Mucosa of rectum (tissue), 2 donors: ENCODE measurements at regions not wholly inside any gene's neighbourhood (a gene's known extent, or its start where the extent isn't known, plus 50 kb on each side); places are given as distances from the start of the nearest gene placed in this dataset.

Source experiments
- H3K27ac ChIP-seq, 2 donors: one replicate each; pipeline ENCODE4 v1.7.0; 2013; ENCODE audit warnings: inconsistent platforms in 2 of 2, low read depth in 2 of 2, low read length in 2 of 2
- H3K27me3 ChIP-seq, 2 donors: one replicate each; pipeline ENCODE4 v1.7.0; 2013; ENCODE audit warnings: low read length in 2 of 2; ENCODE audit not compliant: control insufficient read depth in 2 of 2, insufficient read depth in 2 of 2
- H3K36me3 ChIP-seq, 2 donors: one replicate each; pipeline ENCODE4 v1.7.0; 2013; ENCODE audit warnings: low read length in 2 of 2; ENCODE audit not compliant: control insufficient read depth in 2 of 2, insufficient read depth in 2 of 2
- H3K4me1 ChIP-seq, 2 donors: one replicate each; pipeline ENCODE4 v1.7.0; 2013; ENCODE audit warnings: low read length in 2 of 2, mild to moderate bottlenecking in 1 of 2; ENCODE audit not compliant: control insufficient read depth in 2 of 2, insufficient read depth in 2 of 2
- H3K4me3 ChIP-seq, 2 donors: one replicate each; pipeline ENCODE4 v1.7.0; 2013; ENCODE audit warnings: low read length in 2 of 2
- H3K9ac ChIP-seq, 2 donors: one replicate each; pipeline ENCODE4 v1.7.0; 2013; ENCODE audit warnings: low read length in 2 of 2, low read depth in 1 of 2, mild to moderate bottlenecking in 1 of 2
- H3K9me3 ChIP-seq, 2 donors: one replicate each; pipeline ENCODE4 v1.7.0; 2013; ENCODE audit warnings: low read length in 2 of 2; ENCODE audit not compliant: control insufficient read depth in 2 of 2
- donor health status: healthy.
- donor health status: Normal muscosa, but diverticular disease.

GRCh38 chr4:183563874-183564273 is 59.0 kb downstream of the ING2 start:
- Histone ChIP-seq H3K27me3 (peaks cover 0 to 6% of the 10 kb centered on the region in 2 donors), H3K4me3 (no peak overlapping the region), H3K27ac (no peak overlapping the region), H3K36me3 (no peaks in the 10 kb centered on the region), H3K4me1 (no peaks in the 10 kb centered on the region), H3K9ac (no peak overlapping the region), H3K9me3 (no peaks in the 10 kb centered on the region)

GRCh38 chr4:183571350-183571941 is 66.6 kb downstream of the ING2 start:
- Histone ChIP-seq H3K9ac (no peak overlapping the region), H3K9me3 (no peaks in the 10 kb centered on the region), H3K27me3 (peaks cover 0 to 2% of the 10 kb centered on the region in 2 donors), H3K36me3 (no peaks in the 10 kb centered on the region), H3K27ac (no peak overlapping the region), H3K4me3 (no peak overlapping the region), H3K4me1 (no peaks in the 10 kb centered on the region)

GRCh38 chr4:183576701-183577404 is 72.0 kb downstream of the ING2 start:
- no peak overlapping the region for H3K27ac ChIP-seq
- no peaks in the 10 kb centered on the region for H3K27me3 ChIP-seq
- no peaks in the 10 kb centered on the region for H3K36me3 ChIP-seq
- no peaks in the 10 kb centered on the region for H3K4me1 ChIP-seq
- H3K9me3 ChIP-seq = no peaks in the 10 kb centered on the region
- H3K4me3 ChIP-seq = no peak overlapping the region
- H3K9ac ChIP-seq = no peak overlapping the region

- no peak overlapping the region for H3K9ac ChIP-seq
- no peaks in the 10 kb centered on the region for H3K4me1 ChIP-seq
- no peaks in the 10 kb centered on the region for H3K36me3 ChIP-seq
- H3K9me3 ChIP-seq = no peaks in the 10 kb centered on the region
- H3K4me3 ChIP-seq = no peak overlapping the region
- H3K27ac ChIP-seq = no peak overlapping the region
- H3K27me3 ChIP-seq = no peaks in the 10 kb centered on the region
Observed at GRCh38 chr4:183580370-183580769, 75.5 kb downstream of the ING2 start.

- H3K4me1 ChIP-seq = no peaks in the 10 kb centered on the region
- H3K36me3 ChIP-seq = no peaks in the 10 kb centered on the region
- no peak overlapping the region for H3K4me3 ChIP-seq
- no peaks in the 10 kb centered on the region for H3K9me3 ChIP-seq
- H3K9ac ChIP-seq = no peak overlapping the region
- H3K27ac ChIP-seq = no peak overlapping the region
- no peaks in the 10 kb centered on the region for H3K27me3 ChIP-seq
Observed at GRCh38 chr4:183580849-183581248, 76.0 kb downstream of the ING2 start.

- Histone ChIP-seq H3K27ac (no peak overlapping the region), H3K27me3 (peaks cover 0 to 2% of the 10 kb centered on the region in 2 donors), H3K36me3 (no peaks in the 10 kb centered on the region), H3K9me3 (no peaks in the 10 kb centered on the region), H3K4me1 (no peaks in the 10 kb centered on the region), H3K9ac (no peak overlapping the region), H3K4me3 (no peak overlapping the region)
Observed at GRCh38 chr4:183586824-183587223, 72.2 kb downstream of the RWDD4 start.

GRCh38 chr4:183588169-183588675 is 70.8 kb downstream of the RWDD4 start:
- Histone ChIP-seq H3K27me3 (peaks cover 0 to 5% of the 10 kb centered on the region in 2 donors), H3K4me1 (no peaks in the 10 kb centered on the region), H3K36me3 (no peaks in the 10 kb centered on the region), H3K9ac (no peak overlapping the region), H3K4me3 (peak overlapping the region in 1 of 2 donors; percentile 1), H3K9me3 (no peaks in the 10 kb centered on the region), H3K27ac (no peak overlapping the region)

- H3K9ac ChIP-seq = no peak overlapping the region
- H3K9me3 ChIP-seq = no peaks in the 10 kb centered on the region
- no peak overlapping the region for H3K27ac ChIP-seq
- no peaks in the 10 kb centered on the region for H3K4me1 ChIP-seq
- no peaks in the 10 kb centered on the region for H3K36me3 ChIP-seq
- H3K27me3 ChIP-seq = peaks cover 0 to 5% of the 10 kb centered on the region in 2 donors
- H3K4me3 ChIP-seq = no peak overlapping the region
Observed at GRCh38 chr4:183588691-183589090, 70.3 kb downstream of the RWDD4 start.

- H3K27ac ChIP-seq = no peak overlapping the region
Observed at GRCh38 chr4:183589461-183590099, 69.4 kb downstream of the RWDD4 start.

More at GRCh38 chr4:183589461-183590099, 69.4 kb downstream of the RWDD4 start:
- Histone ChIP-seq H3K4me3 (no peak overlapping the region), H3K9ac (no peak overlapping the region), H3K4me1 (no peaks in the 10 kb centered on the region), H3K27me3 (peaks cover 0 to 5% of the 10 kb centered on the region in 2 donors), H3K36me3 (no peaks in the 10 kb centered on the region), H3K9me3 (no peaks in the 10 kb centered on the region)
